ENCODE measurements at regions not wholly inside any gene's neighbourhood (a gene's known extent, or its start where the extent isn't known, plus 50 kb on each side); places are given as distances from the start of the nearest gene placed in this dataset.

GRCh38 chr2:80815259-80815658 lies 510.7 kb upstream of the LRRTM1 start:
- Histone ChIP-seq H3K4me2 (ENCODE audit: low read depth, low read length, poor library complexity, severe bottlenecking) (no peak overlapping the region), H3K36me3 (ENCODE audit: low read length) (no peaks in the 10 kb centered on the region), H3K4me3 (ENCODE audit: insufficient read depth, low read length, poor library complexity, severe bottlenecking) (no peak overlapping the region), H3F3A (ENCODE audit: insufficient read depth) (no peaks in the 10 kb centered on the region), H3K9ac (ENCODE audit: low read length) (no peak overlapping the region), H3K9me2 (replicated peaks; ENCODE audit: insufficient read depth, low read length) (no peaks in the 10 kb centered on the region), H3K9me3 (ENCODE audit: insufficient read depth, low read length) (no peaks in the 10 kb centered on the region), H3K79me2 (ENCODE audit: insufficient read depth, low read length) (no peaks in the 10 kb centered on the region), H3K27me3 (ENCODE audit: low read length) (no peaks in the 10 kb centered on the region), H2AFZ (ENCODE audit: low read depth, low read length, severe bottlenecking) (no peak overlapping the region), H3K27ac (ENCODE audit: low read depth, low read length) (no peak overlapping the region), H4K20me1 (ENCODE audit: low read depth, low read length) (no peaks in the 10 kb centered on the region)
- TF ChIP-seq EZH2phosphoT487 (conservative IDR thresholded peaks at IDR 0.05; ENCODE audit: low read length) (no peak), CTCF (IDR thresholded peaks at IDR 0.05; ENCODE audit: insufficient read depth, low read length, poor library complexity, severe bottlenecking) (no peak)

GRCh38 chr2:80786584-80786983 lies 482.0 kb upstream of the LRRTM1 start:
- Histone ChIP-seq H3K27me3 (ENCODE audit: low read length) (no peaks in the 10 kb centered on the region), H3F3A (ENCODE audit: insufficient read depth) (no peaks in the 10 kb centered on the region)

GRCh38 chr2:80778704-80779103 lies 474.2 kb upstream of the LRRTM1 start:
- TF ChIP-seq EZH2phosphoT487 (conservative IDR thresholded peaks at IDR 0.05; ENCODE audit: low read length) (no peak), CTCF (IDR thresholded peaks at IDR 0.05; ENCODE audit: insufficient read depth, low read length, poor library complexity, severe bottlenecking) (no peak)
- Histone ChIP-seq H3K27ac (ENCODE audit: low read depth, low read length) (no peak overlapping the region), H3K36me3 (ENCODE audit: low read length) (no peaks in the 10 kb centered on the region), H4K20me1 (ENCODE audit: low read depth, low read length) (no peaks in the 10 kb centered on the region), H3K27me3 (ENCODE audit: low read length) (no peaks in the 10 kb centered on the region), H2AFZ (ENCODE audit: low read depth, low read length, severe bottlenecking) (no peak overlapping the region), H3K4me2 (ENCODE audit: low read depth, low read length, poor library complexity, severe bottlenecking) (no peak overlapping the region), H3K79me2 (ENCODE audit: insufficient read depth, low read length) (no peaks in the 10 kb centered on the region), H3K9me3 (ENCODE audit: insufficient read depth, low read length) (no peaks in the 10 kb centered on the region), H3K4me3 (ENCODE audit: insufficient read depth, low read length, poor library complexity, severe bottlenecking) (no peak overlapping the region), H3F3A (ENCODE audit: insufficient read depth) (no peaks in the 10 kb centered on the region), H3K9me2 (replicated peaks; ENCODE audit: insufficient read depth, low read length) (no peaks in the 10 kb centered on the region), H3K9ac (ENCODE audit: low read length) (no peak overlapping the region)

More at GRCh38 chr2:80786584-80786983, 482.0 kb upstream of the LRRTM1 start:
- Histone ChIP-seq H4K20me1 (ENCODE audit: low read depth, low read length) (no peaks in the 10 kb centered on the region), H3K79me2 (ENCODE audit: insufficient read depth, low read length) (no peaks in the 10 kb centered on the region), H3K9me2 (replicated peaks; ENCODE audit: insufficient read depth, low read length) (no peaks in the 10 kb centered on the region), H3K4me3 (ENCODE audit: insufficient read depth, low read length, poor library complexity, severe bottlenecking) (no peak overlapping the region), H3K4me2 (ENCODE audit: low read depth, low read length, poor library complexity, severe bottlenecking) (no peak overlapping the region), H2AFZ (ENCODE audit: low read depth, low read length, severe bottlenecking) (no peak overlapping the region), H3K27ac (ENCODE audit: low read depth, low read length) (no peak overlapping the region), H3K9me3 (ENCODE audit: insufficient read depth, low read length) (no peaks in the 10 kb centered on the region), H3K9ac (ENCODE audit: low read length) (no peak overlapping the region), H3K36me3 (ENCODE audit: low read length) (no peaks in the 10 kb centered on the region)
- TF ChIP-seq EZH2phosphoT487 (conservative IDR thresholded peaks at IDR 0.05; ENCODE audit: low read length) (no peak), CTCF (IDR thresholded peaks at IDR 0.05; ENCODE audit: insufficient read depth, low read length, poor library complexity, severe bottlenecking) (no peak)

Measured in SU-DHL-6 (cell line).